Activated naive CD4-positive, alpha-beta T cell treated with anti-CD3 and anti-CD28 coated beads for 36 hours (primary cell): ENCODE measurements at regions not wholly inside any gene's neighbourhood (a gene's known extent, or its start where the extent isn't known, plus 50 kb on each side); places are given as distances from the start of the nearest gene placed in this dataset.
A peak's percentile ranks its signal among the peaks of the same experiment; 100 is the strongest.

Source experiments
- CTCF ChIA-PET: fragments of 350-600 bp; sonication (Branson Sonifier 250); formaldehyde crosslinking; loops from one replicate; lab custom pipeline; 2021; ENCODE audit warnings: antibody characterized with exemption; lab: Charles Lee
- DNase-seq: peaks from one replicate; pipeline ENCODE4 v3.0.0-alpha.2; 2020
- H3K27ac Mint-ChIP-seq: one replicate; pipeline ENCODE4 v1.8.0; 2021; ENCODE audit warnings: mild to moderate bottlenecking, mixed read lengths
- H3K27me3 Mint-ChIP-seq: one replicate; pipeline ENCODE4 v1.8.0; 2021; ENCODE audit warnings: low read depth, mixed read lengths
- H3K36me3 Mint-ChIP-seq: one replicate; pipeline ENCODE4 v1.8.0; 2021; ENCODE audit warnings: low read depth, mixed read lengths
- H3K4me1 Mint-ChIP-seq: one replicate; pipeline ENCODE4 v1.8.0; 2021; ENCODE audit warnings: low read depth, mixed read lengths
- H3K4me3 Mint-ChIP-seq: one replicate; pipeline ENCODE4 v1.8.0; 2021; ENCODE audit warnings: mild to moderate bottlenecking, moderate library complexity, mixed read lengths
- H3K9me3 Mint-ChIP-seq: one replicate; pipeline ENCODE4 v1.8.0; 2021; ENCODE audit warnings: mixed read lengths
- intact Hi-C: fragments of 100-400 bp; cut with micrococcal nuclease; formaldehyde crosslinking; loops from one replicate; pipeline ENCODE4 v1.15.1; 2023

DNA sequence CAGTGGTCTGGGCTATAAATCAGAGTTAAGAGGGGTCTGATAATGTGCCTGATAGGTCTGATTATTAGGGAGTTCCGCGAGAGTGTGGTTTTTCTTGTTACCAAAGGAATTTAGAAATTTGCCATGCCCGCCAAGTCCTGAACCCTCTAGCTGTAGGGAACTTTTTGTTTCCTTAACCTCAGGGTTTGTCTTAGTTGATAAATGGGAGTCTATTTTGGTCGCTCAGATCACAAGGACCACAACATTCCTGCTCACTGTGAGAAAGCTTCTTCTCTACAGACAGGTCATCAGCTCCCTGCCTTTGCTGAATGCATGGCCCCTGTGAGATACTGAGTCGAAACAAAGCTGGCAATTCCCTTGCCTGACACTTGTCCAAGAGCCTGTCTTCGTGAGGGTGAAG is 497.8 kb downstream of the HS3ST4 start:
- DNase-seq: no peak
- CTCF ChIA-PET: no interaction called here
- Mint-ChIP-seq H3K36me3 (no peaks in the 10 kb centered on the region), H3K4me1 (no peaks in the 10 kb centered on the region), H3K4me3 (no peak overlapping the region), H3K27me3 (peaks cover 21% of the 10 kb centered on the region), H3K9me3 (no peaks in the 10 kb centered on the region), H3K27ac (no peak overlapping the region)
- intact Hi-C loops: no loop called here

GRCh38 chr16:26194526-26194925 is 502.8 kb downstream of the HS3ST4 start:
- H3K9me3 Mint-ChIP-seq: no peaks in the 10 kb centered on the region
- no peak overlapping the region for H3K4me3 Mint-ChIP-seq
- peaks cover 3% of the 10 kb centered on the region for H3K27me3 Mint-ChIP-seq
- no peak for DNase-seq
- CTCF ChIA-PET: no interaction called here
- intact Hi-C loops: no loop called here
- no peak overlapping the region for H3K27ac Mint-ChIP-seq
- H3K4me1 Mint-ChIP-seq: no peaks in the 10 kb centered on the region
- no peaks in the 10 kb centered on the region for H3K36me3 Mint-ChIP-seq

GRCh38 chr16:26195225-26195624 is 503.5 kb downstream of the HS3ST4 start:
- intact Hi-C loops: no loop called here
- Mint-ChIP-seq H3K27ac (no peak overlapping the region), H3K36me3 (no peaks in the 10 kb centered on the region), H3K9me3 (no peaks in the 10 kb centered on the region), H3K27me3 (peaks cover 2% of the 10 kb centered on the region), H3K4me1 (no peaks in the 10 kb centered on the region), H3K4me3 (no peak overlapping the region)
- no peak for DNase-seq
- CTCF ChIA-PET: no interaction called here

- Mint-ChIP-seq H3K27me3 (no peaks in the 10 kb centered on the region), H3K4me3 (no peak overlapping the region), H3K4me1 (no peaks in the 10 kb centered on the region), H3K36me3 (no peaks in the 10 kb centered on the region), H3K9me3 (no peaks in the 10 kb centered on the region), H3K27ac (no peak overlapping the region)
- intact Hi-C loops: no loop called here
- DNase-seq: no peak
- CTCF ChIA-PET: no interaction called here
These were observed 504.6 kb downstream of the HS3ST4 start for GRCh38 chr16:26196310-26196709.

- no peaks in the 10 kb centered on the region for H3K9me3 Mint-ChIP-seq
- intact Hi-C loops: no loop called here
- CTCF ChIA-PET: interaction anchor here (0.6 kb wide), 1 partner anchor 50 kb away, joined by 3 read pairs; no protein-coding TSS in a partner anchor
- H3K27ac Mint-ChIP-seq: no peak overlapping the region
- no peaks in the 10 kb centered on the region for H3K4me1 Mint-ChIP-seq
- DNase-seq: no peak
- no peaks in the 10 kb centered on the region for H3K36me3 Mint-ChIP-seq
- H3K4me3 Mint-ChIP-seq: no peak overlapping the region
- H3K27me3 Mint-ChIP-seq: no peaks in the 10 kb centered on the region
These were observed 505.0 kb downstream of the HS3ST4 start for GRCh38 chr16:26196802-26197201.

DNA sequence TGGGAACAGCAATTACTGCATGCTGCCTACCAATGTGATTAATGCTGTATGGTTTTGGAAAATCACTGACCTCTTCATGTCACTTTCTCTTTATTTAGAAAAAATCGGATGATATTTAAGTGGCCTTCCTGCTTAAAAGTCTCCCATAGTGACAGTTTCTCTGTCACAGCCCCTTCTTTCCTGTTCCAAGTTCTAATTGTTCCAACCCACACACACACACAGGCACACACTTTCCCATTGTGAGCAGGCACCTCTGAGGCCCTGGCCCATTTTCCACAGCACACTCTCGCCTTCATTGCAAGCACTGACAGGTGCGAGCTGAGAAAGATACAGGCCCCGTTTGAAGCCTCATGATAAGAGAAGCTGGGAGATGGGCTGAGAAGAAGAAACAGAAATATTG is 505.9 kb downstream of the HS3ST4 start:
- Mint-ChIP-seq H3K4me3 (no peak overlapping the region), H3K27ac (no peak overlapping the region), H3K9me3 (no peaks in the 10 kb centered on the region), H3K27me3 (peaks cover 6% of the 10 kb centered on the region), H3K36me3 (no peaks in the 10 kb centered on the region), H3K4me1 (no peaks in the 10 kb centered on the region)
- CTCF ChIA-PET: no interaction called here
- DNase-seq: no peak
- intact Hi-C loops: no loop called here

- DNase-seq: no peak
- no peaks in the 10 kb centered on the region for H3K4me1 Mint-ChIP-seq
- no peaks in the 10 kb centered on the region for H3K36me3 Mint-ChIP-seq
- CTCF ChIA-PET: no interaction called here
- H3K27me3 Mint-ChIP-seq: peaks cover 7% of the 10 kb centered on the region
- H3K4me3 Mint-ChIP-seq: no peak overlapping the region
- no peak overlapping the region for H3K27ac Mint-ChIP-seq
- no peaks in the 10 kb centered on the region for H3K9me3 Mint-ChIP-seq
- intact Hi-C loops: no loop called here
These were observed 506.5 kb downstream of the HS3ST4 start for GRCh38 chr16:26198221-26198620.

DNA sequence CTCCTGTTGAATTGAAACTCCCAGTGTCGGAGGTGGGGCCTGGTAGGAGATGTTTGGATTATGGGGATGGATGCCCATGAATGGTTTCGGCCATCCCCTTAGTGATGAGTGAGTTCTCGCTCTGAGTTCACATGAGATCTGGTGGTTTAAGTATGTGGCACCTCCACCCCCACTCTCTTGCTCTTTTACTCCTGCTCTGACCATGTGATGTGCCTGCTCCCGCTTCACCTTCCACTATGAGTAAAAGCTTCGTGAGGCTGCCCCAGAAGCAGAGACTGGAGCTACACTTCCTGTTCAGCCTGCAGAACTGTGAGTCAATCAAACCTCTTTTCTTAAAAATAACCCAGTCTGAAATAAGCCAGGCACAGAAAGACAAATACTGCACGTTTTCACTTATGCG is 512.4 kb downstream of the HS3ST4 start:
- intact Hi-C loops: no loop called here
- peak; percentile 8 for DNase-seq
- H3K4me3 Mint-ChIP-seq: no peak overlapping the region
- H3K36me3 Mint-ChIP-seq: no peaks in the 10 kb centered on the region
- peaks cover 9% of the 10 kb centered on the region for H3K27me3 Mint-ChIP-seq
- no peak overlapping the region for H3K27ac Mint-ChIP-seq
- no peaks in the 10 kb centered on the region for H3K9me3 Mint-ChIP-seq
- no peaks in the 10 kb centered on the region for H3K4me1 Mint-ChIP-seq
- CTCF ChIA-PET: no interaction called here

DNA sequence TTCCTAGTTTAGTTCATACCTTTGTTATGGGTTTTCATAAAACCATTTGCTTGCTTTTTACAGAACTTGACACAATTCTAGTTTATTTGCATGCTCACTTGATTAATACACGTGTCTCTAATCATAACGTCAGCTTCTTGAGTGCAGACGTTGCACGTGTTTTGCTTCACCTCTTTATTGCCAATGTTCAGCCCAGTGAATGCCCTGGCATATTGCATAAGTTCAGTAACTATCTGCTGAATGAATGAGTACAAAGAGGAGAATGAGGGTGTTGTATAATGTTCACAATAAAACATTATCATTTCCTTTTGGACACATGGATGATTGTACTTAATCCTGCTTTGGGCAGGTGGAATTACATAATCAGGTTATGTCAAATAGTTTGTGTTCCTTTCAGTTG is 519.8 kb downstream of the HS3ST4 start:
- DNase-seq: no peak
- Mint-ChIP-seq H3K27ac (no peak overlapping the region), H3K36me3 (no peaks in the 10 kb centered on the region), H3K4me1 (no peaks in the 10 kb centered on the region), H3K9me3 (peaks cover 6% of the 10 kb centered on the region), H3K4me3 (no peak overlapping the region), H3K27me3 (peaks cover 23% of the 10 kb centered on the region)
- intact Hi-C loops: no loop called here
- CTCF ChIA-PET: no interaction called here

- no peak overlapping the region for H3K27ac Mint-ChIP-seq
- no peaks in the 10 kb centered on the region for H3K4me1 Mint-ChIP-seq
- DNase-seq: no peak
These were observed 520.8 kb downstream of the HS3ST4 start for GRCh38 chr16:26212599-26212998.

DNA sequence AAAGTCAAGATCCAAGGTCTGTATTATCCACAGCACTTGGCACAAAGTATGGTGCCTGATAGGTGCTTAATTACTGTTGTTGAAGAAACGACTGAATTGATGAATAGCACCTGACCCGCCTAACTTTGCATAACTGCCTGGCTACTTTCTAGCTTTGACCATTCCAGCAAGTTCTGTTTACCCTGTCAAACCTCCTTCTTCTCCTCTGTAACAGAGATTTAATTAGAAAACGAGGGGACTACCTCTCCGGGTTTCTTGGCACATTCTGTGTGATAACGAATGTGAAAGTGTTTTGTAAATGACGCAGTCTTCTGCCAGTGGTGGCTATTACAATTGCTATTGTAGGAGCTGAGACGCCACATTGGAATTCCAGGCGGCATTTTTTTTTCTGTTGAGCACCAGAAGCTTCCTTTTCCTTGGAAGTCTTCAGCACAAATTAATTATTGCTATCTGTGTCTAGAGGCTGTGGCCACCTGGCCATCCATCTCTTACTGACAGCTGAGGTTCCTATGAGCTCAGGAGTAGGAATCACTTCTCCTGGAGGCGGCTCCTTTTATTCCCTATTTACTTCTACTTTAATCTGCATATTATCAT is 522.9 kb downstream of the HS3ST4 start:
- CTCF ChIA-PET: interaction anchor here (0.8 kb wide), 1 partner anchor 9 kb away, joined by 5 read pairs; no protein-coding TSS in a partner anchor
- Mint-ChIP-seq H3K27ac (no peak overlapping the region), H3K27me3 (peaks cover 35% of the 10 kb centered on the region), H3K36me3 (no peaks in the 10 kb centered on the region), H3K4me3 (no peak overlapping the region), H3K4me1 (no peaks in the 10 kb centered on the region), H3K9me3 (peaks cover 6% of the 10 kb centered on the region)
- intact Hi-C loops: no loop called here
- no peak for DNase-seq

More at GRCh38 chr16:26212599-26212998, 520.8 kb downstream of the HS3ST4 start:
- Mint-ChIP-seq H3K27me3 (peaks cover 30% of the 10 kb centered on the region), H3K4me3 (no peak overlapping the region), H3K9me3 (peaks cover 6% of the 10 kb centered on the region), H3K36me3 (no peaks in the 10 kb centered on the region)
- intact Hi-C loops: no loop called here
- CTCF ChIA-PET: no interaction called here

DNA sequence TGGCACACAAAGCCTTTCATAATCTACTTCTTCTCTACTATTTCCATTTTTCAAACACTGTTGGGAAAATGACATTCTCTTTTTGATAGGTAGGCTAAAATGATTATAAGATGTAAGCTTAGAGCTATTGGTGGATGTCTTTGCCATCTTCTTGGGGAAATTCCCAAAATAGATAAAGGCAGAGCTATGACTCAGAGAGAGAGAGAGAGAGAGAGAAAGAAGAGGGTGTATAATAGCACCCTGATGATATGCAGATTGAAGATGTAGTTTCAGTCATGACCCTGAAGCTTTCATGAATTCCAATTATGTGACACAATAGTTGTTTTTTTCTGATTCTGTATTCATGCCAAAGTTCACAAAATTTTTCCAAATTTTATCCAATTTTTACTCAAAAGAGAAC is 529.1 kb downstream of the HS3ST4 start:
- Mint-ChIP-seq H3K36me3 (no peaks in the 10 kb centered on the region), H3K4me1 (peaks cover 7% of the 10 kb centered on the region), H3K27ac (no peak overlapping the region), H3K4me3 (no peak overlapping the region), H3K9me3 (no peaks in the 10 kb centered on the region), H3K27me3 (peaks cover 23% of the 10 kb centered on the region)
- CTCF ChIA-PET: no interaction called here
- intact Hi-C loops: no loop called here
- no peak for DNase-seq

- CTCF ChIA-PET: no interaction called here
- Mint-ChIP-seq H3K4me1 (no peaks in the 10 kb centered on the region), H3K27me3 (peaks cover 8% of the 10 kb centered on the region), H3K27ac (no peak overlapping the region), H3K4me3 (no peak overlapping the region), H3K36me3 (no peaks in the 10 kb centered on the region), H3K9me3 (no peaks in the 10 kb centered on the region)
- DNase-seq: no peak
- intact Hi-C loops: no loop called here
These were observed 539.9 kb downstream of the HS3ST4 start for GRCh38 chr16:26231647-26232046.
